ENCODE measurements at regions not wholly inside any gene's neighbourhood (a gene's known extent, or its start where the extent isn't known, plus 50 kb on each side); places are given as distances from the start of the nearest gene placed in this dataset.
A peak's percentile ranks its signal among the peaks of the same experiment; 100 is the strongest.
"Not testable (repeated sequence)": the region's sequence is repeated elsewhere in the genome, so short reads cannot be mapped to it uniquely, and the experiment has no call there.

DNA sequence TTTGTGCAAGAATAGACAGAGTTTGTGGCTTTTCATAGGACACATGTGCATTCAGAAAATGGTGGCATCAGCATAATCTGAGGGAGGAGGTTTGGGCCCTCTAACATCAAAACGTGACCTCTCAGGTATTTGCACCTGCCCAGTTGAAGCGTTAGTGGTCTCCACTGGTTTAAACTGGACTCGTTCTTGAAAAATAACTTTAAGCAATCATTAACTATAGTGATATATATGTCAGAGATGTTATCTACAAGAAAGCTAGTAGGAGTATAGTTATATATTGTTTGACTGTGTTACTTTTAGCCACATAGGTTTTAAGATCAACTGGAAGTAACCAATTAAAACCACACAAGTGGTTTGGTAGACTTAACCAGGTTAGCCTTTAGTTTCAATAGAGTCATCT is 607.4 kb downstream of the MAFB start:
- DNase-seq (ENCODE audit: low read depth, low spot score) = no peak

DNA sequence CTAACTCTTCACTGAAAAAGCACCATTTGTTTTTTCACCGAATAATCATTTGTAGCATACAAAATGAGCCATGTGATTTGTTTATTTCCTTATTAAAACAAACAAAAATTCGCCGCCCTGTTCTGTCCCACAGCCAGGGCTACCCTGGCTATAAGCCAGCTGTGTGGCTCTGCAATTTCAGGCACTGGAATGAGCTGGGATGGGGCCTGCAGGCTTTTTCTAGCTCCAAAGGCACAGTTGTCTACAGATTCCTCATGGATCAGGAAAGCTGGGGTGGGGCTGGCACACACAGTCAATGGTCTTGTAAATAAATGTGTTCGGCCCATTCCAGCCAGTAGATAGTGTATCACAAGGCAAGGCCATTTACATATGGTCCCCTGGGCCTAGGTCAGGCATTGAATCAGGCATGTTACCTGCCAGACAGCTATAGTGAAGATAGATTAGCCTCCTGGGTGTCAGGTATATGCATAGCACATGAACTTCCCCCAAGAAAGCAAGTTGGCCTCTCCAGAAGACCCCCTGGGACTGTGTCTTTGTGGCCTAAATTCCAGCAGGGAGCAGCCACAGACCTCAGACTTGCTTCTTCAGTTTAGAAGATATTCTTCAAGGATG is 608.9 kb downstream of the MAFB start:
- DNase-seq (ENCODE audit: low read depth, low spot score) = no peak
- in situ Hi-C loops (cut with HindIII; ENCODE audit: low pct_unique_long_range_greater_than_20kb, low sequenced_read_pairs) = no loop called here

More for the DNA sequence above, 607.4 kb downstream of the MAFB start:
- in situ Hi-C loops (cut with HindIII; ENCODE audit: low pct_unique_long_range_greater_than_20kb, low sequenced_read_pairs) = no loop called here

DNA sequence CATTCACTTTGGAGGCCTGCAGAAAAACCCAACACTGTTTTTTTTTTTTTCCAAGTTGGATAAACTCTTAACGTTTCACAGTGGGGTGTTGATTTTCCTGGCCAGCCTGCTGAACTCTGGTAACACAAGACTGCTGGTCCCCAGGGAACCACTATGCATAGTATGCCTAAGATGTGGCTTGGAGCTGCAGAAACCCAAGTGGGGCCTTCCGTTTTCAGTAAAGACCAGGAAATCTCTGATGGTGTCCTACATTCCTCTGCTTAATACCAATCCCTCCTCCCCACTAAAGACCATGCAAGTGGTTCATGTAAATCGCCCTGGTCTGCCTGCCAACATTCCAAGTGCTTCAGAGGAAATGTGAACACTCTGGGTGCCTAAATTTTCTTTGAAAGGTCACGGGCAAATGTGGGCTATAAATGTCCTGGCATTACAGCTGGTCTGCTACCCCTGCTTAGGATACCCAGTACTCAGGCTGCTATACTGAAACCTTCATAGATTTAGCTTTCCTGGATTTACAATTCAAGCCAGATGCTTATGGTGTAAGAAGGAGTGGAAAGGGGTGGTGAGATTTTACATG is 615.4 kb downstream of the MAFB start:
- no peak for DNase-seq (ENCODE audit: low read depth, low spot score)
- in situ Hi-C loops (cut with HindIII; ENCODE audit: low pct_unique_long_range_greater_than_20kb, low sequenced_read_pairs) = no loop called here

DNA sequence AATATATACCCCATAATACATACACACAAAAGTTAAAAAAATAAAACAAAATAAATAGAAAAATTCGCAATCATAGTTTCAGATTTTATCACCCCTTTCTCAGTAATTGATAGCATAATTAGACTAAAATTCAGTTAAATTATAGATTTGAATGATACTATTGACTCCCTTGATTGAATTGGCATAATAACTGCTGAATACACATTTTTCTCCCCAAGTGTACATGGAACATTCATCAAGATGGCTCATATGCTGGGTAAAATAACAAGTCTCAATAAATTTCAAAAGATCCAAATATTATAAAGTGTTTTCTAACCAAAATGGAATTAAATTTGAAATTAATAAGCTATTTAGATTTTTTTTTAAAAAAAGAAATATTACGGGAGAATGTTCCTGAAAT is 616.1 kb downstream of the MAFB start:
- DNase-seq (ENCODE audit: low read depth, low spot score) = no peak
- in situ Hi-C loops (cut with HindIII; ENCODE audit: low pct_unique_long_range_greater_than_20kb, low sequenced_read_pairs) = no loop called here

DNA sequence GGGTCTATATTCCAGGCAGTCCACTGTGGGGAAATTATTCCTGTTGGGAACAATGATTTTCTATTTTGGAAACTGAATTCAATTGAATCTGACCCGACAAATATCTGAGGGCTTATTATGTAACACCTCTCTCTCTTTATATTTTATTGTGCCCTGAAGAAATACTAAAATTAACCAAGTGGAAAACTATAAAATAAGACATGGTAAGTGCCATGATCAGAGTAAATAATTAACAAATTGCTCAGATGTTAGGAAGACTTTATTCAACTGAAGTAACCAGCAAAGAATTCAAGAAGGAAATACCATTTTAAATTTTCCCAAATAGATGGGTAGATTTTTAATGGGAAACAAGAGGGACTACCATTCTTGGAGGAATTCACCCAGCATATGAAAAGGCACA is 632.9 kb downstream of the MAFB start:
- in situ Hi-C loops (cut with HindIII; ENCODE audit: low pct_unique_long_range_greater_than_20kb, low sequenced_read_pairs) = no loop called here
- no peak for DNase-seq (ENCODE audit: low read depth, low spot score)

DNA sequence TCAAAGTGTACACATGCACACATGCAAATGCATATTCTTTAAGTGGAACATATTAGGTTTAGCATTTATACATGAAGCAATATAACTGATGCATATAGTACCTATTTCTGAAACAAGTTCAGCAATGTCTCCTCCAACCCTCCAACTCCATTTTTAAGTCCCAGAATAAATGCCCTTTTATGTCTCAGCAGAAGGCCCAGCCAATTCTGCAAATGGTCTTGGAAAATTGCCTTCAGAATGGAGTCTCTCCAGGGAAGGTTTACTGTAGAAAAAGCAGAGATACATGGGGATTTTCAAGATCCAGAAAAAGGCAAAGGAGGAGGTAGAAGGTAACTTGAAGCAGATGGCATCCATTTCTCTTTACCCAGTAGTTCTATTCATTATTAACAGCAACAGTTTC is 633.3 kb downstream of the MAFB start:
- DNase-seq (ENCODE audit: low read depth, low spot score) = no peak

DNA sequence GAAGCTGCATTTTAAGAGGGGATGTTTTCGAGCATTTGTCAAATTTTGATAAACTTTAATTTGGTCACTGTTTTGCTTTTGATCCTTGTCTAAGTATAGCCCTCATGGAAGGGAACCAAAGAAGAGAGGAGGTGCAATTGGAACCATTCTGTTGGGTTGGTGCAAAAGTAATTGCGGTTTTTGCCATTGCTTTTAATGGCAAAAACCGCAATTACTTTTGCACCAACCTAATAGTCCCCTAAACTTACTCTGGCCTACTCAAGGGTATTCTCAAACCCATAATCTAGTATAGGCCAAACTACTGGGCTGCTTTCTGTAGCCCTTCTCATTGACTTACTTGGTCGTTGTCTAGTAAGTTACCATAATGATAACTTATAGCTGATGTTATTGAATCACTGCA is 634.7 kb downstream of the MAFB start:
- DNase-seq (ENCODE audit: low read depth, low spot score) = no peak
- in situ Hi-C loops (cut with HindIII; ENCODE audit: low pct_unique_long_range_greater_than_20kb, low sequenced_read_pairs) = no loop called here

More for the DNA sequence above, 633.3 kb downstream of the MAFB start:
- in situ Hi-C loops (cut with HindIII; ENCODE audit: low pct_unique_long_range_greater_than_20kb, low sequenced_read_pairs) = no loop called here

DNA sequence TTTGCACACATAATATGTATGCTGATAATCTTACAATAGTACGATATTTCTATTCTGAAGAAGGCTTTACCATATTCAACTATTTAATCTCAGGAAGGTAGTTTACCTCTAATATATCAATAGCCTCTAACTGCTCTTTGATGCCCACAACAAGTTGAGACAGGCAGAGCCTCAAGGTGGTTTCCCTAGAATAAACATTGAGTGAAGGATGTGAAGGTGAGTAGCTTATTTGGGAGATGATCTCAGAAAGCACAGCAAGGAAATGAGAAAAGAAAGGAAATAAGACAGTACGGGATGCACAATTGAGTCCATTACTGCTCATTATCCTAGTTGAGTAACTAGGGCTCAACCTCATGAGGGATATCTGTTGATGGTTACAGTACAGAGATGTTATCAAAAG is 638.4 kb downstream of the MAFB start:
- DNase-seq (ENCODE audit: low read depth, low spot score) = no peak
- in situ Hi-C loops (cut with HindIII; ENCODE audit: low pct_unique_long_range_greater_than_20kb, low sequenced_read_pairs) = no loop called here

DNA sequence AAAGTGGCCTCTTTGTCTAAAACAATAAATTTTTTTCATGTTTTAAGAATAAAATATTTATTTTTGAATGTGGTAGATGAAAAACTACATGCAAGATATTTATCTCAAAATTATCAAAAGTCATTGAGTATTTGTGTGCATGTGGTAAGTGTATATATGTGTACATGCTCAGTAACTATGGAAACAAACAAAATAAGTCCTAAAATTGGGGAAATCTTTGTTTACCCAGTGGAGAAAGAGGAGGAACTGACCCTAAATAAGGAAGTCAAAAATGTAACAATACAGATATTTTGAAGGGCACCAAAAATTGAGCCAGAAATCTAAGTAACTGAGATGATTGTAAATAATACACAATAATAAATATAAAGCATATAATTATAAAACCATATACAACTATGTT is 639.2 kb downstream of the MAFB start:
- in situ Hi-C loops (cut with HindIII; ENCODE audit: low pct_unique_long_range_greater_than_20kb, low sequenced_read_pairs) = no loop called here
- DNase-seq (ENCODE audit: low read depth, low spot score) = no peak

DNA sequence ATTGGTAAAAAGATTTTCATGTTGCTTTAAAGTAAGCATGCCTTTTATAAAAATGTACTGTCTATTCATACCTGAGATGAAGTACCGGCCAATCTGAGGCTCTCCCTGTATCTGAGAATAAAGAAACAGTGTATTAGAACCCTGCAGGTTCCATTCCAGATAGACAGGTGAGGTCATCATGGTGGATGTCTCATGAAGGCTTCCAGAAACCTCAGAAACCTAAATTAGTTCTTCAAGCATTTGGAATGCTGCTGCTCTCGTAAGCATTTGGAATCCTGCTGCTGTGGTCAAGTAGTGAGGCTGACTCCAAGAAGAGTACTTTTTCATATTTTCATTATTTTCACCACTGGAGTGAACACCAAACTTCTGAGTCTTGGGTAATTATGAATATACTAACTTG is 642.3 kb downstream of the MAFB start:
- DNase-seq (ENCODE audit: low read depth, low spot score) = no peak
- in situ Hi-C loops (cut with HindIII; ENCODE audit: low pct_unique_long_range_greater_than_20kb, low sequenced_read_pairs) = no loop called here

DNA sequence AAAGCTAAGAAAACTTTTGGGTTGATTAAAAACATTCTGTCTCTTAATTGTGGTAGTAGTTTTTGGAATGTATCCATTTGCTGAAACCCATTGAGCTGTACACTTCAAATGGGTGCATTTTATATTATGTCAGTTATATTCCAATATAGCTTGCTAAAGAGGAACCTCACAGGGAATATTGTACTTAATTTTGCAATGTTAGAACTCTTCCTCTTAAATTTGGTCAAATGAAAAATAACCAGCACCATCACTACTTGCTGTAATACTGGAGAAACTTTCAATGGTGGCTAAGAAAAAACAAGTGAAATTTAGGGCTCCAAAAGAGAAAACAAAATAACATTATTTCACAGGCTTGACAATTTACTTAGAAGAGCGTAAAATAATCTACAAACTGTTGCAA is 651.5 kb downstream of the MAFB start:
- DNase-seq (ENCODE audit: low read depth, low spot score) = no peak
- in situ Hi-C loops (cut with HindIII; ENCODE audit: low pct_unique_long_range_greater_than_20kb, low sequenced_read_pairs) = no loop called here

DNA sequence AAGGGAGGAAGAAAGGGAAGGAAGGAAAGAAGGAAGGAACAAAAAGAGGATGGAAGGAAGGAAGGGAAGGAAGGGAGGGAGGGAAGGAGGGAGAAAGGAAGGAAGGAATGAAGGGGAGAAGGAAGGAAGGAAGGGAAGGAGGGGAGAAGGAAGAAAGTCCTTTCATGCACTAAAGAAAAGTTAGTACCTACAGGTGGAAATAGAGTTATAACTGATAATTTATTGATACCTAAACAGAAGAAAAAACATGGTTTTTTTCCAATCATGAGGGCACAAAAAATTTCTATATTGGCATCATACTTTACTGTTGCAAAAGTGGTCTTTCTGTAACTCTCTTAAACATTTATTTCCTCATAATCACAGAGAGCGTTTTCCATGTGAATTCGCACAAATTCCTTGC is 659.4 kb downstream of the MAFB start:
- in situ Hi-C loops (cut with HindIII; ENCODE audit: low pct_unique_long_range_greater_than_20kb, low sequenced_read_pairs) = no loop called here
- no peak for DNase-seq (ENCODE audit: low read depth, low spot score)

DNA sequence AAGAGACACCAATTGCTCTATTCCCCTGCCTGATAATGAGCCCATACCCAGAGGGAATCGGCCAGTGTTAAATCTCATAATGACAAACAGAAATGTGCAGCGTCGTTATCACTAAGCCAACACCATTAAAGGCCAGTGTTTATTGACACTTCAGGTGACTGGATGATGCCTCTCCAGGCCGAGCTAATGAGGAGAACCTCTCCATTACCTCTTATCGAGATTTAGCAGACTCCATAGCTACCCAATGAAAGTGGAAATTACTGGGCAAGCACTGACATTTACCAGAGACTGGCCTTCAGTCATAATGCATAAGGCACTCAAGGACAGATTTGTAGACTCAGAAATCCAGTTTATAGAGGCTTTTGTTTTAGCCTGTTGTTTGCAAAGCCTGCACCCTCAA is 669.5 kb downstream of the MAFB start:
- no peak for DNase-seq (ENCODE audit: low read depth, low spot score)
- in situ Hi-C loops (cut with HindIII; ENCODE audit: low pct_unique_long_range_greater_than_20kb, low sequenced_read_pairs) = no loop called here

DNA sequence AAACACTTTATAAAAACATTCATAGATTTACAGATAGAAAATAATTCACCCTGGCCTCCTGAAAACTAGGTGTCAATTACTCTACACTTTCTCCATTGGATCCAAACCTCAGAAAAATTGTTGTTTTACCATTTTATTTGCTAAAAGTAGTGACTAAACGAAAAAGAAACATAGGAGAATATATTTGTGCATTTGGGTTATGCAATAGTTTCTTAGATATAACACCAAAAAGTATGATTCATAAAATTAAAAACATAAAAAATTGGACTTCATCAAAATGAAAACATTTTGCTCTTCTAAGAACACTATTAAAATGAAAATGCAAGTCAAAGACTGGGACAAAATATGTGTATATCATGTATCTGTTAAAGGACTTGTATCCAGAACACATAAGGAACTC is 671.3 kb downstream of the MAFB start:
- in situ Hi-C loops (cut with HindIII; ENCODE audit: low pct_unique_long_range_greater_than_20kb, low sequenced_read_pairs) = no loop called here
- DNase-seq (ENCODE audit: low read depth, low spot score) = no peak

DNA sequence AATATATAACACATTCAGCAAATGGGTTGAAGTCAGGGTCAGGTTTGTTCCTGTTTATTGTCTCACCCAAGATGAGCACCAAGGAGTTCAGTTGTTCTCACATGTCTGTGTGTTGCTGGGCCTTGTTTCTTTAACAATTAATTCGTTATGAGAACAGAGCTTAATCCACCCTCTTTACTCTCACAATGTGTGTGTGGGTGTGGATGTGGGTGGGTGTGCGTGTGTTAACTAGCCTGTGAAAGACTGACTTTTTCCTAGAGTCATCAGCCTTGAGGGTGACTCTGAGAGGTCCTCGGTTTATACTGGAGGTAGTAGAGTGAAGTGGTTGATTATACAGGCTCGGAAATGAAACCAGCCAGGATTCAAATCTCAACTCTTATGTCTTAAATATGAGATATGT is 672.1 kb downstream of the MAFB start:
- in situ Hi-C loops (cut with HindIII; ENCODE audit: low pct_unique_long_range_greater_than_20kb, low sequenced_read_pairs) = no loop called here
- no peak for DNase-seq (ENCODE audit: low read depth, low spot score)

DNA sequence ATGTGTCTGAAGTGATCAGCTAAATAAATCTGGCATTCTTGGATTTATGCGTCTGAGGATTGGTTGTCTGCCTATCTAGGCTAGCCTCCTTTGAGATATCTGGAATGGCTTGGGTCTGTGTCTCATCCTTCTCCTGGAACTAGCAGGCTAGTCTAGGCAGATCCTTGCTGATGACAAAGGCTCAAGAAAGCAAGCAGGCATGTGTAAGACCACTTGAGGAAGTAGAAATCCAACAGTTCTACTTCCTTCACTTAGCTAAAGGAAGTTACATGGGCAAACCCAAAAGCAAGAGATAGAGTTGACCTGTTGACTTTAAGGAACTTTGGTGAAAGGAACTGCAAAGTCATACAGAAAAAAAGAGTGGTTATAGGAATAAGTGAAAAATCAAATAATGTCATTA is 672.6 kb downstream of the MAFB start:
- no peak for DNase-seq (ENCODE audit: low read depth, low spot score)
- in situ Hi-C loops (cut with HindIII; ENCODE audit: low pct_unique_long_range_greater_than_20kb, low sequenced_read_pairs) = no loop called here

DNA sequence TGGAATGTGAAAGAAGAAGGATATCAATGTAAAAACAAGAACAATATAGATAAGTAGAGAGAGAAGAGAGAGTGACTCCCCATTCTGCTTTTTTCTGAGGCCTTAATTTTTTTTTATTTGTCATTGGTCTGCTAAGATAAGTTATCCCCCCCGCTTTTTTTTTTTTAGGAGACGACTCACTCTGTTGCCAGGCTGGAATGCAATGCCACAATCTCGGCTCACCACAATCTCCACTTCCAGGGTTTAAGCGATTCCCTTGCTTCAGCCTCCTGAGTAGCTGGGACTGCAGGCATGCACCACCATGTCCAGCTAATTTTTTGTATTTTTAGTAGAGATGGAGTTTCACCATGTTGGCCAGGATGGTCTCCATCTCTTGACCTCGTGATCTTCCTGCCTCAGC is 677.0 kb downstream of the MAFB start:
- in situ Hi-C loops (cut with HindIII; ENCODE audit: low pct_unique_long_range_greater_than_20kb, low sequenced_read_pairs); DNase-seq (ENCODE audit: low read depth, low spot score): not testable (repeated sequence)

DNA sequence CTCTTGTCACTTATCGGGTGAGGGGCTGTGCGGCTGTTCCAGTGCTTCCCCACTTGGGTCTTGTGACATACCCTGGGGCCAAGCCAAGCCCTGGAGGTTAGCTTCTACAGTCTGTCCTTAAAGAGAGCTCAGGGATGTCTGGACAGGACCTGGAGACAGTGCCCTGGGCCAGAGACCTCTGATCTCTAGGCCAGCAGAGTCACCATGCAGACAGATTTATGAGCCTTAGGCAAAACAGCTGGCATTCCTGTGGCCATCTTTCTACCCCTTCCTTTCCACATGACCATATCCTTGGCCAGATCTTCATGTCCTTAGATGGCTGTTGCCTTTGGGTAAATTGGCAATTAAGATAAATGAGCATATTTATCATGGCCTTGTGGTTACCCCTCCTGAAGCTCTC is 678.6 kb downstream of the MAFB start:
- peak; percentile 33 for DNase-seq (ENCODE audit: low read depth, low spot score)
- in situ Hi-C loops (cut with HindIII; ENCODE audit: low pct_unique_long_range_greater_than_20kb, low sequenced_read_pairs) = no loop called here

DNA sequence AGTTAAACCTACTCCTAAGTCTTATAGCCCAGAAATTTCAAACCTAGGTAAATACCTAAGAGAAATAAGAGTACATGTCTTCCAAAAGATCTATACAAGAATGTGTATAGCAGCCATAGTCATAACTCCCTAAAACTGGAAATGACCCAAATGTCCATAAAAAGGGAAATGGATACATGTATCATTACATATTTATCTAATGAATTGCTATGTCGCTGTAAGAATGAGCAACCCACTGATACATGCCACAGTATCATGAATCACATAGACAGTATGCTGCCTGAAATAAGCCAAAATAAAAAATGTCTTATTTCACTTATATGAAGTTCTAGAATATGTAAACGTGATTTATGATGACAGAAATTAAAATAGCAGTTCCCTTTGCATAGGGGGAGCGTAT is 679.5 kb downstream of the MAFB start:
- DNase-seq (ENCODE audit: low read depth, low spot score) = no peak

DNA sequence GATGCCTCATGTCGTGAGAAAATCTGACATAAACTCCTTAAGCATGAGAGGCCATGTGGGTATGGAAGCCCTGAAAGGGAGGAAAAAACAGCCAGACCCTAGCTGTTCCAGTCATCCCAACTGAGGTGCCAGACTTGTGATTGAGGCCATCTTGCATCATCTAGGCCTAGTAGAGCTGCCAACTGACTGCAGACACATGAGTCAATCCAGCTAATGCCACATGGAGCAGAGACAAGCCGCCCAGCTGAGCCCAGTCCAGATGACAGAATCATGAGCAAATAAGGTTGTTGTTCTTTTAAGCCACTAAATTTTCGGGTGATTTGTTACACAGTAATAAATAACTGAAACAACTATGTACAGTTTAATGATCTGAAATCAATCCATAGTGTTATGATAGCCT is 680.9 kb downstream of the MAFB start:
- in situ Hi-C loops (cut with HindIII; ENCODE audit: low pct_unique_long_range_greater_than_20kb, low sequenced_read_pairs) = no loop called here
- no peak for DNase-seq (ENCODE audit: low read depth, low spot score)

More for the DNA sequence above, 679.5 kb downstream of the MAFB start:
- in situ Hi-C loops (cut with HindIII; ENCODE audit: low pct_unique_long_range_greater_than_20kb, low sequenced_read_pairs) = no loop called here
